GM11168 (cell line): ENCODE measurements at regions not wholly inside any gene's neighbourhood (a gene's known extent, or its start where the extent isn't known, plus 50 kb on each side); places are given as distances from the start of the nearest gene placed in this dataset.
"Not testable (repeated sequence)": the region's sequence is repeated elsewhere in the genome, so short reads cannot be mapped to it uniquely, and the experiment has no call there.

ENCODE experiments used
- in situ Hi-C: fragments of 300-500 bp; cut with MboI; formaldehyde crosslinking; loops from one replicate; pipeline ENCODE4 v1.12.0; 2022; ENCODE audit warnings: low sequenced_read_pairs; ENCODE audit not compliant: unreplicated experiment

GRCh38 chr21:13303763-13304162 lies 305.8 kb upstream of the POTED start:
- in situ Hi-C loops = not testable (repeated sequence)

GRCh38 chr21:13304901-13305300 lies 304.7 kb upstream of the POTED start:
- in situ Hi-C loops = not testable (repeated sequence)

- in situ Hi-C loops = not testable (repeated sequence)
Measured at GRCh38 chr21:13310120-13310519, 299.5 kb upstream of the POTED start.

- in situ Hi-C loops = not testable (repeated sequence)
Measured at GRCh38 chr21:13310570-13311524, 298.7 kb upstream of the POTED start.

GRCh38 chr21:13318718-13319117 lies 290.9 kb upstream of the POTED start:
- in situ Hi-C loops = not testable (repeated sequence)

- in situ Hi-C loops = not testable (repeated sequence)
Measured at GRCh38 chr21:13321919-13322318, 287.7 kb upstream of the POTED start.

- in situ Hi-C loops = not testable (repeated sequence)
Measured at GRCh38 chr21:13340670-13341234, 268.8 kb upstream of the POTED start.

- in situ Hi-C loops = not testable (repeated sequence)
Measured at GRCh38 chr21:13351521-13351920, 258.1 kb upstream of the POTED start.

- in situ Hi-C loops = not testable (repeated sequence)
Measured at GRCh38 chr21:13360175-13360574, 249.4 kb upstream of the POTED start.

- in situ Hi-C loops = no loop called here
Measured at GRCh38 chr21:13368200-13368599, 241.4 kb upstream of the POTED start.

- in situ Hi-C loops = loop anchor here (10.0 kb wide), 1 partner anchor 1492 kb away; no protein-coding TSS in a partner anchor
Measured at GRCh38 chr21:13372721-13373120, 236.9 kb upstream of the POTED start.

GRCh38 chr21:13378943-13379342 lies 230.6 kb upstream of the POTED start:
- in situ Hi-C loops = loop anchor here (10.0 kb wide), 1 partner anchor 1486 kb away; no protein-coding TSS in a partner anchor

GRCh38 chr21:13379566-13379965 lies 230.0 kb upstream of the POTED start:
- in situ Hi-C loops = loop anchor here (10.0 kb wide), 1 partner anchor 1485 kb away; no protein-coding TSS in a partner anchor

- in situ Hi-C loops = not testable (repeated sequence)
Measured at GRCh38 chr21:13380561-13380960, 229.0 kb upstream of the POTED start.

- in situ Hi-C loops = not testable (repeated sequence)
Measured at GRCh38 chr21:13384143-13384542, 225.4 kb upstream of the POTED start.

- in situ Hi-C loops = not testable (repeated sequence)
Measured at GRCh38 chr21:13409184-13409583, 200.4 kb upstream of the POTED start.

GRCh38 chr21:13435863-13436262 lies 173.7 kb upstream of the POTED start:
- in situ Hi-C loops = not testable (repeated sequence)

- in situ Hi-C loops = not testable (repeated sequence)
Measured at GRCh38 chr21:13447767-13448166, 161.8 kb upstream of the POTED start.

GRCh38 chr21:13463562-13463961 lies 146.0 kb upstream of the POTED start:
- in situ Hi-C loops = not testable (repeated sequence)
